IPS-NIHi7 (cell line): ENCODE measurements at regions not wholly inside any gene's neighbourhood (a gene's known extent, or its start where the extent isn't known, plus 50 kb on each side); places are given as distances from the start of the nearest gene placed in this dataset.
"Not testable (repeated sequence)": the region's sequence is repeated elsewhere in the genome, so short reads cannot be mapped to it uniquely, and the experiment has no call there.

Experiments used
- DNase-seq: peaks from one replicate; pipeline ENCODE4 v3.0.0; 2012; ENCODE audit warnings: mixed read lengths; ENCODE audit errors: extremely low spot score

- no peak for DNase-seq
Observed at GRCh38 chr10:129194181-129194870, 272.7 kb upstream of the MGMT start.

- no peak for DNase-seq
Observed at GRCh38 chr10:129199826-129200225, 267.2 kb upstream of the MGMT start.

GRCh38 chr10:129203819-129204218 lies 263.2 kb upstream of the MGMT start:
- no peak for DNase-seq

GRCh38 chr10:129207297-129207696 lies 259.7 kb upstream of the MGMT start:
- DNase-seq, result no peak

GRCh38 chr10:129210876-129211275 lies 256.2 kb upstream of the MGMT start:
- no peak for DNase-seq

GRCh38 chr10:129213256-129213655 lies 253.8 kb upstream of the MGMT start:
- no peak for DNase-seq

GRCh38 chr10:129213996-129214395 lies 253.0 kb upstream of the MGMT start:
- DNase-seq, result not testable (repeated sequence)

- no peak for DNase-seq
Observed at GRCh38 chr10:129219364-129219763, 247.7 kb upstream of the MGMT start.

- no peak for DNase-seq
Observed at GRCh38 chr10:129222436-129222835, 244.6 kb upstream of the MGMT start.

- DNase-seq, result no peak
Observed at GRCh38 chr10:129223363-129223762, 243.7 kb upstream of the MGMT start.

- DNase-seq, result no peak
Observed at GRCh38 chr10:129224065-129224464, 243.0 kb upstream of the MGMT start.

GRCh38 chr10:129231821-129232220 lies 235.2 kb upstream of the MGMT start:
- DNase-seq, result no peak

- DNase-seq, result no peak
Observed at GRCh38 chr10:129233351-129234148, 233.5 kb upstream of the MGMT start.

- no peak for DNase-seq
Observed at GRCh38 chr10:129236274-129236691, 230.8 kb upstream of the MGMT start.

GRCh38 chr10:129241461-129241860 lies 225.6 kb upstream of the MGMT start:
- DNase-seq, result no peak

- no peak for DNase-seq
Observed at GRCh38 chr10:129244298-129244697, 222.7 kb upstream of the MGMT start.

GRCh38 chr10:129244757-129245156 lies 222.3 kb upstream of the MGMT start:
- DNase-seq, result no peak

GRCh38 chr10:129253161-129253864 lies 213.7 kb upstream of the MGMT start:
- DNase-seq, result no peak

- DNase-seq, result no peak
Observed at GRCh38 chr10:129253865-129254179, 213.2 kb upstream of the MGMT start.

- DNase-seq, result no peak
Observed at GRCh38 chr10:129258283-129258923, 208.6 kb upstream of the MGMT start.

- DNase-seq, result no peak
Observed at GRCh38 chr10:129259128-129259815, 207.8 kb upstream of the MGMT start.

GRCh38 chr10:129272176-129272575 lies 194.9 kb upstream of the MGMT start:
- no peak for DNase-seq
